ENCODE measurements at regions not wholly inside any gene's neighbourhood (a gene's known extent, or its start where the extent isn't known, plus 50 kb on each side); places are given as distances from the start of the nearest gene placed in this dataset.

GRCh38 chr3:24722087-24722486 is 227.4 kb upstream of the THRB start:
- DNase-seq = no peak
- no peak for ATAC-seq
- 53 to 62% methylated on average over 5 of the region's 5 CpGs for WGBS, 2 donors
- intact Hi-C loops (cut with DNase I) = no loop called here
- Histone ChIP-seq H3K27me3 (no peaks in the 10 kb centered on the region), H3K9me3 (no peaks in the 10 kb centered on the region), H3K36me3 (replicated peaks in 1 of 2; ENCODE audit: insufficient read depth in 1 of 2, low read depth in 2 of 2) (no peaks in the 10 kb centered on the region), H3K4me3 (no peak overlapping the region), H3K27ac (no peak overlapping the region), H3K4me1 (no peaks in the 10 kb centered on the region)
- no peak for TF ChIP-seq POLR2A (IDR thresholded peaks at IDR 0.05)
- no peak for TF ChIP-seq CTCF (IDR thresholded peaks at IDR 0.05)

- DNase-seq = no peak
- intact Hi-C loops (cut with DNase I) = no loop called here
- 57 to 67% methylated on average over 3 of the region's 3 CpGs for WGBS, 2 donors
- TF ChIP-seq CTCF (IDR thresholded peaks at IDR 0.05) (no peak), POLR2A (IDR thresholded peaks at IDR 0.05) (no peak)
- no peaks in the 10 kb centered on the region for H3K4me1 ChIP-seq
- H3K27me3 ChIP-seq = no peaks in the 10 kb centered on the region
- no peak overlapping the region for H3K4me3 ChIP-seq
- H3K9me3 ChIP-seq = no peaks in the 10 kb centered on the region
- no peaks in the 10 kb centered on the region for H3K36me3 ChIP-seq (replicated peaks in 1 of 2; ENCODE audit: insufficient read depth in 1 of 2, low read depth in 2 of 2)
- no peak for ATAC-seq
- H3K27ac ChIP-seq = no peak overlapping the region
Measured at GRCh38 chr3:24725514-24726255, 231.0 kb upstream of the THRB start.

- DNase-seq = no peak
- H3K4me3 ChIP-seq = no peak overlapping the region
Measured at GRCh38 chr3:24726423-24726822, 231.8 kb upstream of the THRB start.

GRCh38 chr3:24730173-24730572 is 235.5 kb upstream of the THRB start:
- ATAC-seq = no peak
- Histone ChIP-seq H3K4me3 (no peak overlapping the region), H3K4me1 (no peaks in the 10 kb centered on the region), H3K36me3 (replicated peaks in 1 of 2; ENCODE audit: insufficient read depth in 1 of 2, low read depth in 2 of 2) (no peaks in the 10 kb centered on the region), H3K27me3 (no peaks in the 10 kb centered on the region), H3K9me3 (no peaks in the 10 kb centered on the region), H3K27ac (no peak overlapping the region)
- no peak for DNase-seq
- WGBS, 2 donors = 82 to 83% methylated on average over 1 of the region's 1 CpG
- TF ChIP-seq POLR2A (IDR thresholded peaks at IDR 0.05) (no peak), CTCF (IDR thresholded peaks at IDR 0.05) (no peak)
- intact Hi-C loops (cut with DNase I) = no loop called here

More at GRCh38 chr3:24726423-24726822, 231.8 kb upstream of the THRB start:
- H3K9me3 ChIP-seq = no peaks in the 10 kb centered on the region
- no peak overlapping the region for H3K27ac ChIP-seq
- intact Hi-C loops (cut with DNase I) = no loop called here
- no peaks in the 10 kb centered on the region for H3K27me3 ChIP-seq
- H3K4me1 ChIP-seq = no peaks in the 10 kb centered on the region
- 80 to 90% methylated on average over 2 of the region's 2 CpGs for WGBS, 2 donors
- ATAC-seq = no peak
- no peaks in the 10 kb centered on the region for H3K36me3 ChIP-seq (replicated peaks in 1 of 2; ENCODE audit: insufficient read depth in 1 of 2, low read depth in 2 of 2)
- TF ChIP-seq CTCF (IDR thresholded peaks at IDR 0.05) (no peak), POLR2A (IDR thresholded peaks at IDR 0.05) (no peak)

- no peaks in the 10 kb centered on the region for H3K9me3 ChIP-seq
- DNase-seq (no peak), ATAC-seq (no peak)
- no peaks in the 10 kb centered on the region for H3K4me1 ChIP-seq
- TF ChIP-seq CTCF (IDR thresholded peaks at IDR 0.05) = no peak
- no peak for TF ChIP-seq POLR2A (IDR thresholded peaks at IDR 0.05)
- no peak overlapping the region for H3K4me3 ChIP-seq
- no peak overlapping the region for H3K27ac ChIP-seq
- no peaks in the 10 kb centered on the region for H3K36me3 ChIP-seq (replicated peaks in 1 of 2; ENCODE audit: insufficient read depth in 1 of 2, low read depth in 2 of 2)
- H3K27me3 ChIP-seq = no peaks in the 10 kb centered on the region
- intact Hi-C loops (cut with DNase I) = no loop called here
Measured at GRCh38 chr3:24734019-24734418, 239.4 kb upstream of the THRB start.
